ENCODE measurements at regions not wholly inside any gene's neighbourhood (a gene's known extent, or its start where the extent isn't known, plus 50 kb on each side); places are given as distances from the start of the nearest gene placed in this dataset.

GRCh38 chr4:28948501-28948900 lies 1771.7 kb upstream of the PCDH7 start:
- DNase-seq (ENCODE audit: low read depth in 2 of 2) = peak in 1 of 2 donors; percentile 18
- Histone ChIP-seq H3K4me3 (replicated peaks in 1 of 4; ENCODE audit: control extremely low read depth in 1 of 4, insufficient read depth in 1 of 4, low read depth in 3 of 4, low read length in 4 of 4) (no peak overlapping the region), H3K4me2 (ENCODE audit: extremely low read depth, insufficient read depth, low read length) (no peak overlapping the region), H3K9me3 (ENCODE audit: control insufficient read depth, insufficient read depth, low read depth, low read length) (no peaks in the 10 kb centered on the region), H3K79me2 (ENCODE audit: control insufficient read depth, insufficient read depth, low read length) (no peaks in the 10 kb centered on the region), H3K27ac (ENCODE audit: insufficient read depth, low read length) (no peak overlapping the region), H3K9ac (ENCODE audit: insufficient read depth, low read length) (no peak overlapping the region), H3K36me3 (ENCODE audit: control insufficient read depth, insufficient read depth, low read length) (no peaks in the 10 kb centered on the region), H3K27me3 (ENCODE audit: control insufficient read depth, insufficient read depth, low read length) (no peaks in the 10 kb centered on the region), H4K20me1 (ENCODE audit: control insufficient read depth, extremely low read depth, insufficient read depth, low read length) (no peaks in the 10 kb centered on the region), H2AFZ (ENCODE audit: low read length) (no peak overlapping the region), H3K4me1 (ENCODE audit: control insufficient read depth, extremely low read depth, insufficient read depth, low read length) (no peaks in the 10 kb centered on the region)
- TF ChIP-seq CTCF (conservative IDR thresholded peaks at IDR 0.05 in 1 of 2, IDR thresholded peaks at IDR 0.05 in 1 of 2; ENCODE audit: low read depth in 1 of 2, low read length in 2 of 2) (no peak), EZH2 (IDR thresholded peaks at IDR 0.05; ENCODE audit: low read length, missing control alignments) (no peak)

- H3K9me3 ChIP-seq (ENCODE audit: control insufficient read depth, insufficient read depth, low read depth, low read length) = no peaks in the 10 kb centered on the region
- no peaks in the 10 kb centered on the region for H3K36me3 ChIP-seq (ENCODE audit: control insufficient read depth, insufficient read depth, low read length)
- TF ChIP-seq EZH2 (IDR thresholded peaks at IDR 0.05; ENCODE audit: low read length, missing control alignments) (no peak), CTCF (conservative IDR thresholded peaks at IDR 0.05 in 1 of 2, IDR thresholded peaks at IDR 0.05 in 1 of 2; ENCODE audit: low read depth in 1 of 2, low read length in 2 of 2) (no peak)
- H2AFZ ChIP-seq (ENCODE audit: low read length) = no peak overlapping the region
- H3K4me3 ChIP-seq (replicated peaks in 1 of 4; ENCODE audit: control extremely low read depth in 1 of 4, insufficient read depth in 1 of 4, low read depth in 3 of 4, low read length in 4 of 4) = no peak overlapping the region
- DNase-seq (ENCODE audit: low read depth in 2 of 2) = peak; percentile 15 to 69
- H3K27ac ChIP-seq (ENCODE audit: insufficient read depth, low read length) = no peak overlapping the region
- H3K27me3 ChIP-seq (ENCODE audit: control insufficient read depth, insufficient read depth, low read length) = no peaks in the 10 kb centered on the region
- no peaks in the 10 kb centered on the region for H3K79me2 ChIP-seq (ENCODE audit: control insufficient read depth, insufficient read depth, low read length)
- H3K4me1 ChIP-seq (ENCODE audit: control insufficient read depth, extremely low read depth, insufficient read depth, low read length) = no peaks in the 10 kb centered on the region
- H4K20me1 ChIP-seq (ENCODE audit: control insufficient read depth, extremely low read depth, insufficient read depth, low read length) = no peaks in the 10 kb centered on the region
- no peak overlapping the region for H3K9ac ChIP-seq (ENCODE audit: insufficient read depth, low read length)
- no peak overlapping the region for H3K4me2 ChIP-seq (ENCODE audit: extremely low read depth, insufficient read depth, low read length)
These were observed 1753.2 kb upstream of the PCDH7 start for GRCh38 chr4:28966982-28967381.

GRCh38 chr4:28973587-28974350 lies 1746.4 kb upstream of the PCDH7 start:
- no peaks in the 10 kb centered on the region for H3K27me3 ChIP-seq (ENCODE audit: control insufficient read depth, insufficient read depth, low read length)
- no peaks in the 10 kb centered on the region for H3K9me3 ChIP-seq (ENCODE audit: control insufficient read depth, insufficient read depth, low read depth, low read length)
- H3K4me2 ChIP-seq (ENCODE audit: extremely low read depth, insufficient read depth, low read length) = no peak overlapping the region
- H4K20me1 ChIP-seq (ENCODE audit: control insufficient read depth, extremely low read depth, insufficient read depth, low read length) = no peaks in the 10 kb centered on the region
- no peak overlapping the region for H3K27ac ChIP-seq (ENCODE audit: insufficient read depth, low read length)
- no peak overlapping the region for H3K4me3 ChIP-seq (replicated peaks in 1 of 4; ENCODE audit: control extremely low read depth in 1 of 4, insufficient read depth in 1 of 4, low read depth in 3 of 4, low read length in 4 of 4)
- peak; percentile 6 to 25 for DNase-seq (ENCODE audit: low read depth in 2 of 2)
- TF ChIP-seq CTCF (conservative IDR thresholded peaks at IDR 0.05 in 1 of 2, IDR thresholded peaks at IDR 0.05 in 1 of 2; ENCODE audit: low read depth in 1 of 2, low read length in 2 of 2) (no peak), EZH2 (IDR thresholded peaks at IDR 0.05; ENCODE audit: low read length, missing control alignments) (no peak)
- no peaks in the 10 kb centered on the region for H3K4me1 ChIP-seq (ENCODE audit: control insufficient read depth, extremely low read depth, insufficient read depth, low read length)
- H2AFZ ChIP-seq (ENCODE audit: low read length) = no peak overlapping the region
- H3K79me2 ChIP-seq (ENCODE audit: control insufficient read depth, insufficient read depth, low read length) = no peaks in the 10 kb centered on the region
- no peaks in the 10 kb centered on the region for H3K36me3 ChIP-seq (ENCODE audit: control insufficient read depth, insufficient read depth, low read length)
- H3K9ac ChIP-seq (ENCODE audit: insufficient read depth, low read length) = no peak overlapping the region

Measured in fibroblast of lung (primary cell).